ENCODE measurements at regions not wholly inside any gene's neighbourhood (a gene's known extent, or its start where the extent isn't known, plus 50 kb on each side); places are given as distances from the start of the nearest gene placed in this dataset.

GRCh38 chr2:155802888-155803287 lies 529.6 kb downstream of the NR4A2 start:
- TF ChIP-seq, protein P1, sequence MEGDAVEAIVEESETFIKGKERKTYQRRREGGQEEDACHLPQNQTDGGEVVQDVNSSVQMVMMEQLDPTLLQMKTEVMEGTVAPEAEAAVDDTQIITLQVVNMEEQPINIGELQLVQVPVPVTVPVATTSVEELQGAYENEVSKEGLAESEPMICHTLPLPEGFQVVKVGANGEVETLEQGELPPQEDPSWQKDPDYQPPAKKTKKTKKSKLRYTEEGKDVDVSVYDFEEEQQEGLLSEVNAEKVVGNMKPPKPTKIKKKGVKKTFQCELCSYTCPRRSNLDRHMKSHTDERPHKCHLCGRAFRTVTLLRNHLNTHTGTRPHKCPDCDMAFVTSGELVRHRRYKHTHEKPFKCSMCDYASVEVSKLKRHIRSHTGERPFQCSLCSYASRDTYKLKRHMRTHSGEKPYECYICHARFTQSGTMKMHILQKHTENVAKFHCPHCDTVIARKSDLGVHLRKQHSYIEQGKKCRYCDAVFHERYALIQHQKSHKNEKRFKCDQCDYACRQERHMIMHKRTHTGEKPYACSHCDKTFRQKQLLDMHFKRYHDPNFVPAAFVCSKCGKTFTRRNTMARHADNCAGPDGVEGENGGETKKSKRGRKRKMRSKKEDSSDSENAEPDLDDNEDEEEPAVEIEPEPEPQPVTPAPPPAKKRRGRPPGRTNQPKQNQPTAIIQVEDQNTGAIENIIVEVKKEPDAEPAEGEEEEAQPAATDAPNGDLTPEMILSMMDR (conservative IDR thresholded peaks at IDR 0.05; ENCODE audit: low read length) = no peak
- no peak for TF ChIP-seq EZH2phosphoT487 (IDR thresholded peaks at IDR 0.05; ENCODE audit: borderline replicate concordance, low read depth, low read length)
